ENCODE measurements at regions not wholly inside any gene's neighbourhood (a gene's known extent, or its start where the extent isn't known, plus 50 kb on each side); places are given as distances from the start of the nearest gene placed in this dataset.

DNA sequence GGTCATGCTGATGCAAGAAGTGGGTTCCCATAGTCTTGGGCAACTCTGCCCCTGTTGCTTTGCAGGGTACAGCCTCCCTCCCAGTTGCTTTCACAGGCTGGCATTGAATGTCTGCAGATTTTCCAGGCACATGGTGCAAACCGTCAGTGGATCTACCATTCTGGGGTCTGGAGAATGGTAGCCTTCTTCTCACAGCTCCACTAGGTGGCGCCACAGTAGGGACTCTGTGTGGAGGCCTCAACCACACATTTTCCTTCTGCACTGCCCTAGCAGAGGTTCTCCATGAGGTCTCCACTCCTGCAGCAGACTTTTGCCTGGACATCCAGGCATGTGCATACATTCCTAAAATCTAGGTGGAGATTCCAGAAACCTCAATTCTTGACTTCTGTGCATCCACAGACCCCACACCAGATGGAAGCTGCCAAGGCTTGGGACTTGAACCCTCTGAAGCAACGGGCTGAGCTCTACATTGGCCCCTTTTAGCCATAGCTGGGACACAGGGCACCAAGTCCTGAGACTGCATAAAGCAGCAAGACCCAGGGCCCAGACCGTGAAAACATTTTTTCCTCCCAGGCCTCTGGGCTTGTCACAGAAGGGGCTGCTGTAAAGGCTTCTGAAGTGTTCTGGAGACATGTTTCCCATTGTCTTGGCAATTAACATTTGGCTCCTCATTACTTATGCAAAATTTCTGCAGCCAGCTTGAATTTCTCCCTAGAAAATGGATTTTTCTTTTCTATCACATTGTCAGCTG, 466.2 kb upstream of the PBX1 start:
- no peak for TF ChIP-seq POLR2AphosphoS5 (IDR thresholded peaks at IDR 0.05; ENCODE audit: low read depth, low read length)
- TF ChIP-seq, protein P1, sequence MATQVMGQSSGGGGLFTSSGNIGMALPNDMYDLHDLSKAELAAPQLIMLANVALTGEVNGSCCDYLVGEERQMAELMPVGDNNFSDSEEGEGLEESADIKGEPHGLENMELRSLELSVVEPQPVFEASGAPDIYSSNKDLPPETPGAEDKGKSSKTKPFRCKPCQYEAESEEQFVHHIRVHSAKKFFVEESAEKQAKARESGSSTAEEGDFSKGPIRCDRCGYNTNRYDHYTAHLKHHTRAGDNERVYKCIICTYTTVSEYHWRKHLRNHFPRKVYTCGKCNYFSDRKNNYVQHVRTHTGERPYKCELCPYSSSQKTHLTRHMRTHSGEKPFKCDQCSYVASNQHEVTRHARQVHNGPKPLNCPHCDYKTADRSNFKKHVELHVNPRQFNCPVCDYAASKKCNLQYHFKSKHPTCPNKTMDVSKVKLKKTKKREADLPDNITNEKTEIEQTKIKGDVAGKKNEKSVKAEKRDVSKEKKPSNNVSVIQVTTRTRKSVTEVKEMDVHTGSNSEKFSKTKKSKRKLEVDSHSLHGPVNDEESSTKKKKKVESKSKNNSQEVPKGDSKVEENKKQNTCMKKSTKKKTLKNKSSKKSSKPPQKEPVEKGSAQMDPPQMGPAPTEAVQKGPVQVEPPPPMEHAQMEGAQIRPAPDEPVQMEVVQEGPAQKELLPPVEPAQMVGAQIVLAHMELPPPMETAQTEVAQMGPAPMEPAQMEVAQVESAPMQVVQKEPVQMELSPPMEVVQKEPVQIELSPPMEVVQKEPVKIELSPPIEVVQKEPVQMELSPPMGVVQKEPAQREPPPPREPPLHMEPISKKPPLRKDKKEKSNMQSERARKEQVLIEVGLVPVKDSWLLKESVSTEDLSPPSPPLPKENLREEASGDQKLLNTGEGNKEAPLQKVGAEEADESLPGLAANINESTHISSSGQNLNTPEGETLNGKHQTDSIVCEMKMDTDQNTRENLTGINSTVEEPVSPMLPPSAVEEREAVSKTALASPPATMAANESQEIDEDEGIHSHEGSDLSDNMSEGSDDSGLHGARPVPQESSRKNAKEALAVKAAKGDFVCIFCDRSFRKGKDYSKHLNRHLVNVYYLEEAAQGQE (IDR thresholded peaks at IDR 0.05; ENCODE audit: low read depth, low read length): no peak
- TF ChIP-seq, protein P2, sequence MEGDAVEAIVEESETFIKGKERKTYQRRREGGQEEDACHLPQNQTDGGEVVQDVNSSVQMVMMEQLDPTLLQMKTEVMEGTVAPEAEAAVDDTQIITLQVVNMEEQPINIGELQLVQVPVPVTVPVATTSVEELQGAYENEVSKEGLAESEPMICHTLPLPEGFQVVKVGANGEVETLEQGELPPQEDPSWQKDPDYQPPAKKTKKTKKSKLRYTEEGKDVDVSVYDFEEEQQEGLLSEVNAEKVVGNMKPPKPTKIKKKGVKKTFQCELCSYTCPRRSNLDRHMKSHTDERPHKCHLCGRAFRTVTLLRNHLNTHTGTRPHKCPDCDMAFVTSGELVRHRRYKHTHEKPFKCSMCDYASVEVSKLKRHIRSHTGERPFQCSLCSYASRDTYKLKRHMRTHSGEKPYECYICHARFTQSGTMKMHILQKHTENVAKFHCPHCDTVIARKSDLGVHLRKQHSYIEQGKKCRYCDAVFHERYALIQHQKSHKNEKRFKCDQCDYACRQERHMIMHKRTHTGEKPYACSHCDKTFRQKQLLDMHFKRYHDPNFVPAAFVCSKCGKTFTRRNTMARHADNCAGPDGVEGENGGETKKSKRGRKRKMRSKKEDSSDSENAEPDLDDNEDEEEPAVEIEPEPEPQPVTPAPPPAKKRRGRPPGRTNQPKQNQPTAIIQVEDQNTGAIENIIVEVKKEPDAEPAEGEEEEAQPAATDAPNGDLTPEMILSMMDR (IDR thresholded peaks at IDR 0.05): peak; percentile 37

Measured in SK-N-SH (cell line).